Activated T-cell treated with anti-CD3 and anti-CD28 coated beads, Interleukin-2, amount 50 U/mL, for 72 hours (primary cell): ENCODE measurements at regions not wholly inside any gene's neighbourhood (a gene's known extent, or its start where the extent isn't known, plus 50 kb on each side); places are given as distances from the start of the nearest gene placed in this dataset.

Experiments used
- ATAC-seq, 2 donors: fragments of 150-1000 bp; cut with Tn5 transposase; replicated peaks in 1 of 2; 2 replicates each; pipeline ENCODE4 v1.10.0; 2021; ENCODE audit warnings: moderate library complexity in 2 of 2, mild to moderate bottlenecking in 1 of 2
- DNase-seq, 2 donors: peaks; one replicate each; pipeline ENCODE4 v3.0.0; 2021 to 2022; ENCODE audit warnings: mixed read lengths in 1 of 2
- H3K27ac Mint-ChIP-seq: one replicate; pipeline ENCODE4 v1.8.0; 2022; ENCODE audit warnings: mild to moderate bottlenecking, moderate library complexity, mixed read lengths
- H3K27me3 Mint-ChIP-seq: one replicate; pipeline ENCODE4 v1.8.0; 2022; ENCODE audit warnings: low read depth, mixed read lengths
- H3K36me3 Mint-ChIP-seq, 2 donors: one replicate each; pipeline ENCODE4 v1.8.0; 2022; ENCODE audit warnings: mixed read lengths in 2 of 2, mild to moderate bottlenecking in 1 of 2; ENCODE audit not compliant: insufficient read depth in 2 of 2
- H3K4me1 Mint-ChIP-seq: one replicate; pipeline ENCODE4 v1.8.0; 2022; ENCODE audit warnings: low read depth, mixed read lengths
- H3K4me3 Mint-ChIP-seq, 2 donors: one replicate each; pipeline ENCODE4 v1.8.0; 2022; ENCODE audit warnings: mild to moderate bottlenecking in 2 of 2, mixed read lengths in 2 of 2, moderate library complexity in 2 of 2
- H3K9me3 Mint-ChIP-seq, 2 donors: one replicate each; pipeline ENCODE4 v1.8.0; 2022; ENCODE audit warnings: mixed read lengths in 2 of 2

DNA sequence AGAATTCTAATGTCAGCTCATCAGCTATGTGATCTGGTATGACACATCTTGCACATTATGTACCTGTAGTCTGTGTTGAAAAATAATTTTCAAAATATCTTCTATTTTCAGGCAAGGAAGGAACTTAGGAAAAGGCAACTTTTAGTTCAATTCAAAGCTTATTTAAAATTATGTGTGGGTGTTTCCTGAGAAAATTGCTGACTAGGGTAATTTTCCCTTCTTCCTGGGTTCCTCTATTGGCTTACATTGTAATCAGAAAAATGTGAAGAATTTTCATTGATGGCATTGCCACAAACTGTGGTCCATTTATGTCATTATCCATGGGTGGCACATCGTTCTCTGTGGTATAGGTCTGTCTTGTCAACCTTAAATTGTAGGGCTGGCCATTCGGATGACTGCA lies 328.7 kb upstream of the SGCD start:
- ATAC-seq, result no peak
- Mint-ChIP-seq H3K9me3 (no peaks in the 10 kb centered on the region), H3K36me3 (no peaks in the 10 kb centered on the region), H3K4me3 (no peak overlapping the region), H3K27ac (no peak overlapping the region), H3K4me1 (no peaks in the 10 kb centered on the region), H3K27me3 (no peaks in the 10 kb centered on the region)
- no peak for DNase-seq

- H3K9me3 Mint-ChIP-seq, result no peaks in the 10 kb centered on the region
Observed at GRCh38 chr5:156000115-156000514, 326.8 kb upstream of the SGCD start.

DNA sequence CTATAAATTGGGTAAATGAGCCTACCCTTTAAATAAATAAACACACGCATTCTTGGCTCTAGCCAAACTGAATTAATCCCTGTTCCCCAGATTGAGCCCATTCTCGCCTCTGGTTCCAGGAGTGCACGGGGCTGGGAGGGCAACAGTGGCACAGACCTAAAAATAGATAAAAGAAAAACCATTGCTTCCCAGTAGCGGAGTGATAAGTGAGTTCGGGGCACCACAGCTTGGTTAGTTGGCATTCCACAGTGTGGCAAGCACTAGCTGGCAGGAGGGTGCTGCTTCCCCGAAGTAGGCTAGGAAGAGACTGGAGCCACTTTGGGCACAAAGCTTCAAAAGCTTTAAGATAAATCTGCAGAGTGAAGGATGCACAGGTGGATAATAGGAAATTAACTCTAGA lies 322.2 kb upstream of the SGCD start:
- Mint-ChIP-seq H3K36me3 (no peaks in the 10 kb centered on the region), H3K27me3 (peaks cover 6% of the 10 kb centered on the region), H3K9me3 (no peaks in the 10 kb centered on the region), H3K4me3 (no peak overlapping the region), H3K27ac (no peak overlapping the region), H3K4me1 (no peaks in the 10 kb centered on the region)
- no peak for DNase-seq
- ATAC-seq, result no peak

More at GRCh38 chr5:156000115-156000514, 326.8 kb upstream of the SGCD start:
- DNase-seq, result no peak
- H3K27me3 Mint-ChIP-seq, result no peaks in the 10 kb centered on the region
- ATAC-seq, result no peak
- no peak overlapping the region for H3K4me3 Mint-ChIP-seq
- no peaks in the 10 kb centered on the region for H3K36me3 Mint-ChIP-seq
- H3K27ac Mint-ChIP-seq, result no peak overlapping the region
- H3K4me1 Mint-ChIP-seq, result no peaks in the 10 kb centered on the region

DNA sequence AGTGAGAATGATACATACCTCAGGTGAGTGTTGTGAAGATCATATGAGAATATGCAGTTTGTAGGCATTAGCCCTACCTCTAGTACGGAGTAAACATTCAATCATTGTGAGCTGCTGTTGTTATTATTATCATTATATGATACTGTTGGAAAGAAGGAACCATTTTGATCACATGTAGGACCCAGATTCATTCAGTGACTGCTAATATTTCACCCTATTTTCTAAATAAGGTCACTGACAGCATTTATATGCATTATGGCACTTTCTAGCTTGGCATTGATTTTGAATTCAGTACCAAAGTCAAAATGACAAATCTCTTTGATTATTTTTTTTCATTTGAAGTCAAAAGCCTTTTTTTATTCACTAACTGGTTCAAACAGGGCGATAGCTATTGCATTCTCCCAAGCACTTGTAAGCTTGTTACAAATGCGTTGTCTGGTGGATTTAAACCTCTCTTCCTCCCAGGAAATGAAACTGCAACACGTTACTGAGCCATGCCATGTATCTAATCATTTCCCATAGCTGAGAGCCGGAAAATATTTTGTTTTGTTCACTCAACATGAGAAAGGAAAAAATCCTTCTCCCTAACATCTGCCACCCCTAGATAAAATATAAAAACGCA lies 320.8 kb upstream of the SGCD start:
- Mint-ChIP-seq H3K27me3 (peaks cover 6% of the 10 kb centered on the region), H3K9me3 (no peaks in the 10 kb centered on the region), H3K27ac (no peak overlapping the region), H3K36me3 (no peaks in the 10 kb centered on the region), H3K4me1 (no peaks in the 10 kb centered on the region), H3K4me3 (no peak overlapping the region)
- no peak for ATAC-seq
- no peak for DNase-seq

- peaks cover 6% of the 10 kb centered on the region for H3K27me3 Mint-ChIP-seq
- DNase-seq (no peak), ATAC-seq (no peak)
- no peak overlapping the region for H3K27ac Mint-ChIP-seq
- no peaks in the 10 kb centered on the region for H3K4me1 Mint-ChIP-seq
- no peak overlapping the region for H3K4me3 Mint-ChIP-seq
- H3K9me3 Mint-ChIP-seq, result no peaks in the 10 kb centered on the region
- no peaks in the 10 kb centered on the region for H3K36me3 Mint-ChIP-seq
Observed at GRCh38 chr5:156008844-156009243, 318.1 kb upstream of the SGCD start.

GRCh38 chr5:156009583-156009982 lies 317.4 kb upstream of the SGCD start:
- H3K9me3 Mint-ChIP-seq, result no peaks in the 10 kb centered on the region
- no peaks in the 10 kb centered on the region for H3K36me3 Mint-ChIP-seq
- DNase-seq (no peak), ATAC-seq (no peak)
- H3K4me3 Mint-ChIP-seq, result no peak overlapping the region
- no peaks in the 10 kb centered on the region for H3K4me1 Mint-ChIP-seq
- peaks cover 6% of the 10 kb centered on the region for H3K27me3 Mint-ChIP-seq
- no peak overlapping the region for H3K27ac Mint-ChIP-seq

- H3K4me1 Mint-ChIP-seq, result no peaks in the 10 kb centered on the region
- no peaks in the 10 kb centered on the region for H3K9me3 Mint-ChIP-seq
- H3K27me3 Mint-ChIP-seq, result no peaks in the 10 kb centered on the region
- no peak overlapping the region for H3K27ac Mint-ChIP-seq
- no peak for ATAC-seq
- DNase-seq, result no peak
- H3K36me3 Mint-ChIP-seq, result no peaks in the 10 kb centered on the region
- no peak overlapping the region for H3K4me3 Mint-ChIP-seq
Observed at GRCh38 chr5:156015137-156015536, 311.8 kb upstream of the SGCD start.

GRCh38 chr5:156019130-156019529 lies 307.8 kb upstream of the SGCD start:
- no peaks in the 10 kb centered on the region for H3K36me3 Mint-ChIP-seq
- DNase-seq (no peak), ATAC-seq (no peak)
- no peak overlapping the region for H3K27ac Mint-ChIP-seq
- H3K4me3 Mint-ChIP-seq, result no peak overlapping the region
- no peaks in the 10 kb centered on the region for H3K4me1 Mint-ChIP-seq
- H3K27me3 Mint-ChIP-seq, result peaks cover 4% of the 10 kb centered on the region
- H3K9me3 Mint-ChIP-seq, result no peaks in the 10 kb centered on the region

- no peak for DNase-seq
- no peaks in the 10 kb centered on the region for H3K9me3 Mint-ChIP-seq
- H3K4me3 Mint-ChIP-seq, result no peak overlapping the region
- peaks cover 6% of the 10 kb centered on the region for H3K27me3 Mint-ChIP-seq
- H3K36me3 Mint-ChIP-seq, result no peaks in the 10 kb centered on the region
- no peaks in the 10 kb centered on the region for H3K4me1 Mint-ChIP-seq
- no peak overlapping the region for H3K27ac Mint-ChIP-seq
- ATAC-seq, result no peak
Observed at GRCh38 chr5:156019571-156020180, 307.3 kb upstream of the SGCD start.

DNA sequence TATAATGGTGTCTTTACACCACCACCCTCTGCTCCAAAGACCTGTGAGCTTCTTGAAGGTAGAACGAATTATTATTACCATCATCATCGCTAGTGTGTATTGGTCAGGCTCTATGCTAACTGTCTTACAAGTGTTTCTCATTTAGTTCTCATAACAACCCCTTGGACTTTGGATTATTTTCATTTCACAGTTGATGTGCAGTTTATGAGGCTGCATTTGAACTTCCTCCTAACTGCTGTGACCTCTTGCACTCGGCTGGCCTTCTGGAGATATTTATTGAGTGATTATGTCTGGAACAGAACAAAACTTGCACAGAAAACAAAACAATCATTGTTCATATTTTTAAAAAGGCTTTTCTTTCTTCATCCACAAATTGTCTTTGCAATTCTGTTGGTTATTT lies 306.3 kb upstream of the SGCD start:
- Mint-ChIP-seq H3K27me3 (peaks cover 6% of the 10 kb centered on the region), H3K4me1 (no peaks in the 10 kb centered on the region), H3K4me3 (no peak overlapping the region), H3K9me3 (no peaks in the 10 kb centered on the region), H3K27ac (no peak overlapping the region), H3K36me3 (no peaks in the 10 kb centered on the region)
- ATAC-seq, result no peak
- DNase-seq, result no peak

DNA sequence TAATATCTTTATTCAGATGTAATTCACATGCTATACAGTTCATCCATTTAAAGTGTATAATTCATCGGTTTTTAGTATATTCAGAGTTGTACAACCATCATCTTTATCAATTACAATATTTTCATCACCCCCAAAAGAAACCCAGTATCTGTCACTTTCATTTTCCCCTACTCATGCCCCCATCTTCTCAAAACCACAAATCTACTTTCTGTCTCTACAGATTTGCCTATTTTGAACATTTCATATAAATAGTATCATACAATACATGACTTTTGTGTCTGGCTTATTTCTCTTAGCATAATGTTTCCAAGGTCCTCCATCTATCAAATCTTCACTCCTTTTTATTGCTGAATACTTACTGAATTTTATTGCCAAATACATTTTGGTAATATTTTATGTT lies 305.1 kb upstream of the SGCD start:
- H3K4me3 Mint-ChIP-seq, result no peak overlapping the region
- H3K27ac Mint-ChIP-seq, result no peak overlapping the region
- H3K27me3 Mint-ChIP-seq, result peaks cover 6% of the 10 kb centered on the region
- ATAC-seq, result no peak
- H3K36me3 Mint-ChIP-seq, result no peaks in the 10 kb centered on the region
- no peaks in the 10 kb centered on the region for H3K4me1 Mint-ChIP-seq
- no peak for DNase-seq
- H3K9me3 Mint-ChIP-seq, result no peaks in the 10 kb centered on the region

DNA sequence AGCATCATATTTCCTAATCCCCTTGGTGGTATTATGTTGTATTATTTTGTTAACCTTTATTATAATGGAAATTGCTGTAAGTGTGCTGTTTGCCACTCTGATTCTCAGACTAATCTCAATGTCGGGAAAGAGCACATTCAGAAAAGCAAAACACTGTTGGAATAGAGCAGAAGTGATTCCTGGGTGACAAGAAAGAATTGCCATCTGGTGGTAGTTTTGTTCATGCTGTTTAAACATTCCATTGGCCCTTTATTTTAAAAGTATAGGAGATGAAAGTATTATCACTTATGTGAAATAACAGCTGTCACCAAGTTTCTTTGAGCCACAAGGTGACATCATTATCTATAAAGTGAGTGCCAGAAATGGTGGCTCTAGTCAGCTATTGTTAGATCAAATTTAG lies 301.3 kb upstream of the SGCD start:
- Mint-ChIP-seq H3K27me3 (peaks cover 6% of the 10 kb centered on the region), H3K9me3 (no peaks in the 10 kb centered on the region), H3K4me1 (no peaks in the 10 kb centered on the region), H3K27ac (no peak overlapping the region), H3K36me3 (no peaks in the 10 kb centered on the region), H3K4me3 (no peak overlapping the region)
- ATAC-seq (no peak), DNase-seq (no peak)

DNA sequence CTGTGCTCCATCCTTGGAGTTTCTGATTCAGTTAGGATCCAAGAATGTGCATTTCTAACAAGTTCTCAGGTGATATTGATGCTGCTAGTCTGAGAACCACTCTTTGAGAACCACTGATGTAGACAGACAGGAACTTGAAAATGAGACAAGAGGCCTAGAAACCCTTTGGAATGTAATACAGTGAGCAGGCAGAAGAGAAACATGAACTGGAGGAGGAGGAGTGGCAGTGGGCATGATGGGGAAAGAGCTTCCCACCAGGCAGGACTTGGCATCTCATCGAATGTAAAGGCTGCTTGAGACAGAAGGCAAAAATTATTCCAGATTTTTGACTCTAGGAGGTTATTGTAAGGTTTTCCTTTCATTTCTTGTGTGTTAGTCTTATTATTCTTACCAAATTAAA lies 295.8 kb upstream of the SGCD start:
- H3K27ac Mint-ChIP-seq, result no peak overlapping the region
- H3K4me3 Mint-ChIP-seq, result no peak overlapping the region
- H3K27me3 Mint-ChIP-seq, result no peaks in the 10 kb centered on the region
- DNase-seq (no peak), ATAC-seq (no peak)
- H3K4me1 Mint-ChIP-seq, result no peaks in the 10 kb centered on the region
- no peaks in the 10 kb centered on the region for H3K9me3 Mint-ChIP-seq
- H3K36me3 Mint-ChIP-seq, result no peaks in the 10 kb centered on the region

DNA sequence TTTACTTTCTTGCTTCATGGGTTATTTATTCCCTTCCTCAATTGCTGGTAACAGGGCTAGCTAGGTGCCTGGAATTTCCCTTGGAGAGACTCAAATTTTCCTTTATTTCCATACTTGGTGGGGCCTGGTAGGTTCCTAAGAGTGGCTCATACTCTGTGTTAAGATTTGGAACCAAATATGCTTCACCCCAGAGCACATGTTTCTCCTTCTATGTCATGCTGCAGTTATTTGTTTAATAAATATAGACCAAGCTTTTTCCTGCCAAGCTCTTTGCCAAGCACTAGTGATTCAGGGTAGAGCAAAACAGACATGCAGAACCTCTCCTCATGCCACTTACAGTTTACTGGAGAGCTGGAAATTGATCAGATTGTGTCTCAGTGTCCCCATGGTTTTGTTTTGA lies 290.3 kb upstream of the SGCD start:
- ATAC-seq (no peak), DNase-seq (no peak)
- Mint-ChIP-seq H3K9me3 (no peaks in the 10 kb centered on the region), H3K4me1 (no peaks in the 10 kb centered on the region), H3K27me3 (peaks cover 7% of the 10 kb centered on the region), H3K27ac (no peak overlapping the region), H3K36me3 (no peaks in the 10 kb centered on the region), H3K4me3 (no peak overlapping the region)
